RWPE2 (cell line): ENCODE measurements at regions not wholly inside any gene's neighbourhood (a gene's known extent, or its start where the extent isn't known, plus 50 kb on each side); places are given as distances from the start of the nearest gene placed in this dataset.
"Not testable (repeated sequence)": the region's sequence is repeated elsewhere in the genome, so short reads cannot be mapped to it uniquely, and the experiment has no call there.

ENCODE experiments used
- ATAC-seq: fragments of 200-7000 bp; cut with Tn5 transposase; 3 replicates; pipeline ENCODE4 v1.9.1; 2021; ENCODE audit warnings: low read depth
- DNase-seq: peaks from one replicate; pipeline ENCODE4 v3.0.0-alpha.2; 2020; ENCODE audit warnings: low spot score
- H3K27ac ChIP-seq: fragments of 450-650 bp; 2 replicates; pipeline ENCODE4 v1.5.1; 2017; ENCODE audit warnings: mild to moderate bottlenecking; ENCODE audit not compliant: poor library complexity, severe bottlenecking
- H3K27me3 ChIP-seq: fragments of 250-450 bp; sonication (Bioruptor Pico); 2 replicates; pipeline ENCODE4 v1.5.1; 2021; ENCODE audit warnings: mild to moderate bottlenecking, moderate library complexity; ENCODE audit not compliant: insufficient read depth, poor library complexity, severe bottlenecking
- H3K36me3 ChIP-seq: fragments of 250-450 bp; sonication (Bioruptor Pico); 2 replicates; pipeline ENCODE4 v1.5.1; 2020; ENCODE audit warnings: low read depth, mild to moderate bottlenecking, moderate library complexity
- H3K4me1 ChIP-seq: fragments of 250-450 bp; sonication (Bioruptor Pico); 2 replicates; pipeline ENCODE4 v1.5.1; 2021; ENCODE audit warnings: mild to moderate bottlenecking, moderate library complexity; ENCODE audit not compliant: insufficient read depth, poor library complexity, severe bottlenecking
- H3K4me3 ChIP-seq: fragments of 250-450 bp; sonication (Bioruptor Pico); 2 replicates; pipeline ENCODE4 v1.5.1; 2021; ENCODE audit warnings: mild to moderate bottlenecking, moderate library complexity; ENCODE audit not compliant: severe bottlenecking
- H3K9me3 ChIP-seq: fragments of 250-450 bp; sonication (Bioruptor Pico); 2 replicates; pipeline ENCODE4 v1.5.1; 2021; ENCODE audit warnings: mild to moderate bottlenecking, moderate library complexity; ENCODE audit not compliant: severe bottlenecking

- H3K27ac ChIP-seq, ATAC-seq, H3K4me1 ChIP-seq, H3K9me3 ChIP-seq, H3K27me3 ChIP-seq, DNase-seq, H3K4me3 ChIP-seq, H3K36me3 ChIP-seq: not testable (repeated sequence)
These were observed 83.2 kb downstream of the POTEB3 start for GRCh38 chr15:21357056-21357455.

- ATAC-seq, H3K4me1 ChIP-seq, H3K9me3 ChIP-seq, H3K27me3 ChIP-seq, H3K36me3 ChIP-seq, H3K27ac ChIP-seq, H3K4me3 ChIP-seq: not testable (repeated sequence)
- DNase-seq: peak; percentile 18
These were observed 84.4 kb downstream of the POTEB3 start for GRCh38 chr15:21355944-21356343.

GRCh38 chr15:21354597-21354996 is 85.7 kb downstream of the POTEB3 start:
- not testable (repeated sequence) for H3K27ac ChIP-seq, ATAC-seq, H3K9me3 ChIP-seq, H3K4me1 ChIP-seq, H3K27me3 ChIP-seq, H3K36me3 ChIP-seq, H3K4me3 ChIP-seq, DNase-seq

GRCh38 chr15:21352670-21353318 is 87.5 kb downstream of the POTEB3 start:
- ATAC-seq: peak; percentile 42; the same call in 2 of the 3 replicates

GRCh38 chr15:21344960-21345359 is 95.3 kb downstream of the POTEB3 start:
- H3K4me3 ChIP-seq, H3K27ac ChIP-seq, H3K27me3 ChIP-seq, H3K36me3 ChIP-seq, H3K4me1 ChIP-seq, ATAC-seq, H3K9me3 ChIP-seq: not testable (repeated sequence)
- DNase-seq: peak; percentile 4

More at GRCh38 chr15:21352670-21353318, 87.5 kb downstream of the POTEB3 start:
- not testable (repeated sequence) for H3K27me3 ChIP-seq, H3K4me3 ChIP-seq, H3K27ac ChIP-seq, DNase-seq, H3K4me1 ChIP-seq, H3K36me3 ChIP-seq, H3K9me3 ChIP-seq

GRCh38 chr15:21344500-21344899 is 95.8 kb downstream of the POTEB3 start:
- H3K9me3 ChIP-seq, H3K36me3 ChIP-seq, DNase-seq, H3K4me3 ChIP-seq, H3K27me3 ChIP-seq, H3K27ac ChIP-seq, H3K4me1 ChIP-seq: not testable (repeated sequence)
- ATAC-seq: peak; percentile 78

- not testable (repeated sequence) for ATAC-seq, H3K27ac ChIP-seq, H3K4me1 ChIP-seq, H3K36me3 ChIP-seq, H3K9me3 ChIP-seq, H3K4me3 ChIP-seq, H3K27me3 ChIP-seq, DNase-seq
These were observed 103.3 kb downstream of the POTEB3 start for GRCh38 chr15:21337028-21337427.

GRCh38 chr15:21324720-21325460 is 115.4 kb downstream of the POTEB3 start:
- not testable (repeated sequence) for H3K4me3 ChIP-seq, DNase-seq, H3K4me1 ChIP-seq, H3K36me3 ChIP-seq, H3K9me3 ChIP-seq, H3K27me3 ChIP-seq, H3K27ac ChIP-seq
- peak; percentile 94 for ATAC-seq

GRCh38 chr15:21284353-21284752 is 155.9 kb downstream of the POTEB3 start:
- not testable (repeated sequence) for H3K36me3 ChIP-seq, H3K4me1 ChIP-seq, H3K9me3 ChIP-seq, H3K27ac ChIP-seq, H3K4me3 ChIP-seq, H3K27me3 ChIP-seq, DNase-seq
- ATAC-seq: peak; percentile 65

- H3K27ac ChIP-seq, DNase-seq, H3K4me3 ChIP-seq, H3K36me3 ChIP-seq, H3K4me1 ChIP-seq, H3K27me3 ChIP-seq, H3K9me3 ChIP-seq: not testable (repeated sequence)
- peak; percentile 94 for ATAC-seq
These were observed 157.1 kb downstream of the POTEB3 start for GRCh38 chr15:21283210-21283609.

- not testable (repeated sequence) for H3K4me1 ChIP-seq, H3K9me3 ChIP-seq, H3K27me3 ChIP-seq, H3K4me3 ChIP-seq, H3K36me3 ChIP-seq, ATAC-seq, DNase-seq, H3K27ac ChIP-seq
These were observed 160.0 kb downstream of the POTEB3 start for GRCh38 chr15:21280272-21280671.
